Liver (tissue), 8 donors: ENCODE measurements at regions not wholly inside any gene's neighbourhood (a gene's known extent, or its start where the extent isn't known, plus 50 kb on each side); places are given as distances from the start of the nearest gene placed in this dataset.

Experiments used
- DNase-seq: peaks from one replicate; pipeline ENCODE4 v3.0.0-alpha.2; 2017; ENCODE audit warnings: low spot score
- H3K27ac ChIP-seq, 2 donors: one replicate each; pipeline ENCODE4 v1.7.0; 2013; ENCODE audit warnings: inconsistent platforms in 2 of 2, low read length in 2 of 2, control low read depth in 1 of 2, low read depth in 1 of 2, mild to moderate bottlenecking in 1 of 2
- H3K27me3 ChIP-seq, 4 donors: one replicate each; pipeline versions ENCODE4 v1.6.1 to v1.7.0; 2013; ENCODE audit warnings: low read length in 3 of 4, inconsistent platforms in 1 of 4, mild to moderate bottlenecking in 1 of 4, moderate library complexity in 1 of 4; ENCODE audit not compliant: control insufficient read depth in 4 of 4, insufficient read depth in 4 of 4
- H3K36me3 ChIP-seq, 4 donors: one replicate each; pipeline versions ENCODE4 v1.6.1 to v1.7.0; 2013; ENCODE audit warnings: low read length in 3 of 4, mild to moderate bottlenecking in 3 of 4, low read depth in 1 of 4, moderate library complexity in 1 of 4; ENCODE audit not compliant: control insufficient read depth in 4 of 4, insufficient read depth in 3 of 4
- H3K4me1 ChIP-seq, 4 donors: one replicate each; pipeline versions ENCODE4 v1.6.1 to v1.7.0; 2013; ENCODE audit warnings: low read length in 3 of 4, mild to moderate bottlenecking in 3 of 4, moderate library complexity in 1 of 4; ENCODE audit not compliant: control insufficient read depth in 4 of 4, insufficient read depth in 4 of 4
- H3K4me3 ChIP-seq, 3 donors: one replicate each; pipeline versions ENCODE4 v1.6.1 to v1.7.0; 2013; ENCODE audit warnings: low read length in 3 of 3, control low read depth in 1 of 3, low read depth in 1 of 3, mild to moderate bottlenecking in 1 of 3
- H3K9ac ChIP-seq, 2 donors: one replicate each; pipeline ENCODE4 v1.7.0; 2013; ENCODE audit warnings: low read length in 2 of 2, mild to moderate bottlenecking in 2 of 2, moderate library complexity in 2 of 2, control low read depth in 1 of 2, low read depth in 1 of 2
- H3K9me3 ChIP-seq, 4 donors: one replicate each; pipeline versions ENCODE4 v1.6.1 to v1.7.0; 2013; ENCODE audit warnings: low read length in 3 of 4; ENCODE audit not compliant: control insufficient read depth in 4 of 4
- ATF3 ChIP-seq: IDR thresholded peaks from 2 replicates; pipeline ENCODE4 v1.6.1; 2016; ENCODE audit warnings: antibody characterized with exemption
- EGR1 ChIP-seq, 2 donors: IDR thresholded peaks; 2 replicates each; pipeline ENCODE4 v1.6.1; 2016 to 2018; ENCODE audit warnings: antibody characterized with exemption in 2 of 2, low read depth in 2 of 2
- FOXA1 ChIP-seq: IDR thresholded peaks from 2 replicates; pipeline ENCODE4 v1.6.1; 2016; ENCODE audit warnings: antibody characterized with exemption
- FOXA2 ChIP-seq: IDR thresholded peaks from 2 replicates; pipeline ENCODE4 v1.6.1; 2016; ENCODE audit warnings: antibody characterized with exemption
- GABPA ChIP-seq, 2 donors: IDR thresholded peaks in 1 of 2; conservative IDR thresholded peaks in 1 of 2; 2 replicates each; pipeline ENCODE4 v1.6.1; 2016; ENCODE audit warnings: antibody characterized with exemption in 2 of 2, mild to moderate bottlenecking in 1 of 2, moderate library complexity in 1 of 2
- HNF4A ChIP-seq, 2 donors: conservative IDR thresholded peaks; 2 replicates each; pipeline ENCODE4 v1.6.1; 2016; ENCODE audit warnings: antibody characterized with exemption in 2 of 2, mild to moderate bottlenecking in 2 of 2
- HNF4G ChIP-seq: IDR thresholded peaks from 2 replicates; pipeline ENCODE4 v1.6.1; 2016; ENCODE audit warnings: antibody characterized with exemption
- JUND ChIP-seq, 2 donors: IDR thresholded peaks; 2 replicates each; pipeline ENCODE4 v1.6.1; 2016; ENCODE audit warnings: antibody characterized with exemption in 2 of 2
- NR2F2 ChIP-seq: IDR thresholded peaks from 2 replicates; pipeline ENCODE4 v1.6.1; 2016; ENCODE audit warnings: antibody characterized with exemption
- RAD21 ChIP-seq, 2 donors: IDR thresholded peaks; 2 replicates each; pipeline ENCODE4 v1.6.1; 2016; ENCODE audit warnings: antibody characterized with exemption in 2 of 2, mild to moderate bottlenecking in 2 of 2
- RXRA ChIP-seq, 2 donors: IDR thresholded peaks; 2 replicates each; pipeline ENCODE4 v1.6.1; 2017 to 2018; ENCODE audit warnings: antibody characterized with exemption in 2 of 2, mild to moderate bottlenecking in 1 of 2
- SP1 ChIP-seq: IDR thresholded peaks from 2 replicates; pipeline ENCODE4 v1.6.1; 2018; ENCODE audit warnings: antibody characterized with exemption, mild to moderate bottlenecking
- TAF1 ChIP-seq: conservative IDR thresholded peaks from 2 replicates; pipeline ENCODE4 v1.6.1; 2016; ENCODE audit warnings: antibody characterized with exemption, mild to moderate bottlenecking
- YY1 ChIP-seq: IDR thresholded peaks from 2 replicates; pipeline ENCODE4 v1.6.1; 2016; ENCODE audit warnings: antibody characterized with exemption, mild to moderate bottlenecking
- WGBS: extraction: QIAGEN DNeasy Blood & Tissue Kit; methylation state at CpG from one replicate; pipeline ENCODE4 v1.1.7; 2013; 5-methylcytosine and 5-hydroxymethylcytosine counted together
- TF ChIP-seq, protein P1 (sequence below): IDR thresholded peaks from 2 replicates; pipeline ENCODE4 v1.6.1; 2016; ENCODE audit warnings: antibody characterized with exemption
- TF ChIP-seq, protein P2 (sequence below): fragments of 150-350 bp; IDR thresholded peaks from 2 replicates; pipeline ENCODE4 v1.5.1; 2017; ENCODE audit warnings: improper control_type of control experiment, low read depth, low read length; ENCODE audit not compliant: missing input control
- TF ChIP-seq, protein P3 (sequence below): IDR thresholded peaks from 2 replicates; pipeline ENCODE4 v1.6.1; 2016; ENCODE audit warnings: antibody characterized with exemption
- donor health status: healthy.
- donor health status: healthy.
- donor health status: healthy.
- donor health status: healthy.
- donor health status: healthy.

GRCh38 chr5:173522518-173522917 is 93.9 kb downstream of the BOD1 start:
- WGBS = 77% methylated on average over 1 of the region's 1 CpG
- TF ChIP-seq JUND (IDR thresholded peaks at IDR 0.05) (no peak), ATF3 (no peak), YY1 (no peak), TAF1 (no peak), FOXA1 (no peak), RAD21 (IDR thresholded peaks at IDR 0.05) (no peak), HNF4G (no peak), SP1 (no peak), HNF4A (conservative IDR thresholded peaks at IDR 0.05) (no peak), NR2F2 (no peak), EGR1 (IDR thresholded peaks at IDR 0.05; ENCODE audit: low read depth in 2 of 2) (no peak), FOXA2 (no peak)
- TF ChIP-seq, protein P1, sequence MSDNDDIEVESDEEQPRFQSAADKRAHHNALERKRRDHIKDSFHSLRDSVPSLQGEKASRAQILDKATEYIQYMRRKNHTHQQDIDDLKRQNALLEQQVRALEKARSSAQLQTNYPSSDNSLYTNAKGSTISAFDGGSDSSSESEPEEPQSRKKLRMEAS = no peak
- TF ChIP-seq, protein P2, sequence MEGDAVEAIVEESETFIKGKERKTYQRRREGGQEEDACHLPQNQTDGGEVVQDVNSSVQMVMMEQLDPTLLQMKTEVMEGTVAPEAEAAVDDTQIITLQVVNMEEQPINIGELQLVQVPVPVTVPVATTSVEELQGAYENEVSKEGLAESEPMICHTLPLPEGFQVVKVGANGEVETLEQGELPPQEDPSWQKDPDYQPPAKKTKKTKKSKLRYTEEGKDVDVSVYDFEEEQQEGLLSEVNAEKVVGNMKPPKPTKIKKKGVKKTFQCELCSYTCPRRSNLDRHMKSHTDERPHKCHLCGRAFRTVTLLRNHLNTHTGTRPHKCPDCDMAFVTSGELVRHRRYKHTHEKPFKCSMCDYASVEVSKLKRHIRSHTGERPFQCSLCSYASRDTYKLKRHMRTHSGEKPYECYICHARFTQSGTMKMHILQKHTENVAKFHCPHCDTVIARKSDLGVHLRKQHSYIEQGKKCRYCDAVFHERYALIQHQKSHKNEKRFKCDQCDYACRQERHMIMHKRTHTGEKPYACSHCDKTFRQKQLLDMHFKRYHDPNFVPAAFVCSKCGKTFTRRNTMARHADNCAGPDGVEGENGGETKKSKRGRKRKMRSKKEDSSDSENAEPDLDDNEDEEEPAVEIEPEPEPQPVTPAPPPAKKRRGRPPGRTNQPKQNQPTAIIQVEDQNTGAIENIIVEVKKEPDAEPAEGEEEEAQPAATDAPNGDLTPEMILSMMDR = no peak
- TF ChIP-seq, protein P3, sequence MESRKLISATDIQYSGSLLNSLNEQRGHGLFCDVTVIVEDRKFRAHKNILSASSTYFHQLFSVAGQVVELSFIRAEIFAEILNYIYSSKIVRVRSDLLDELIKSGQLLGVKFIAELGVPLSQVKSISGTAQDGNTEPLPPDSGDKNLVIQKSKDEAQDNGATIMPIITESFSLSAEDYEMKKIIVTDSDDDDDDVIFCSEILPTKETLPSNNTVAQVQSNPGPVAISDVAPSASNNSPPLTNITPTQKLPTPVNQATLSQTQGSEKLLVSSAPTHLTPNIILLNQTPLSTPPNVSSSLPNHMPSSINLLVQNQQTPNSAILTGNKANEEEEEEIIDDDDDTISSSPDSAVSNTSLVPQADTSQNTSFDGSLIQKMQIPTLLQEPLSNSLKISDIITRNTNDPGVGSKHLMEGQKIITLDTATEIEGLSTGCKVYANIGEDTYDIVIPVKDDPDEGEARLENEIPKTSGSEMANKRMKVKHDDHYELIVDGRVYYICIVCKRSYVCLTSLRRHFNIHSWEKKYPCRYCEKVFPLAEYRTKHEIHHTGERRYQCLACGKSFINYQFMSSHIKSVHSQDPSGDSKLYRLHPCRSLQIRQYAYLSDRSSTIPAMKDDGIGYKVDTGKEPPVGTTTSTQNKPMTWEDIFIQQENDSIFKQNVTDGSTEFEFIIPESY = no peak

DNA sequence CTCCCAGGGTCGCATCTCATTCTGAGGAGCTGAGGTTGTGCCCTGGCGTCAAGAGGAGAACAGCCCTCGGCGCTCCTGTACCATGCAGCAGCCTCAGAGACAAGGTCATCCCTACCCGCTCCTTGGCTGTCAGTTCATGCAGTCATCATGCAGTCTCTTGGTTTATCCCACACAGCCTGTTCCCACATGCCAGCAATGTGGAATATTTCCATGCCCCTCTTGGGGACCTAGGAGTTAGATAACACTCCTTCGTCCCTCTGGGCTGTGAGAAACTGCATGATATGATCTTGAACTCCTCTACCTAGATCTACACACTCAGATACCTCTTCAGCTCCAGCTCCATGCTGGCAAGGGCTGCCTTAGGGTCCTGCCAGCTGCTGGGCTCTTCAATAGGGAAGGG is 97.6 kb downstream of the BOD1 start:
- Histone ChIP-seq H3K4me3 (no peak overlapping the region), H3K36me3 (no peaks in the 10 kb centered on the region), H3K27ac (no peak overlapping the region), H3K9me3 (peaks cover 0 to 12% (median 2%) of the 10 kb centered on the region in 4 donors), H3K27me3 (peaks cover 0 to 5% (median 4%) of the 10 kb centered on the region in 4 donors), H3K4me1 (no peaks in the 10 kb centered on the region), H3K9ac (no peak overlapping the region)
- WGBS = 82% methylated on average over 6 of the region's 6 CpGs
- no peak for TF ChIP-seq YY1
- TF ChIP-seq EGR1 (IDR thresholded peaks at IDR 0.05; ENCODE audit: low read depth in 2 of 2) = no peak
- no peak for TF ChIP-seq RXRA (IDR thresholded peaks at IDR 0.05)
- TF ChIP-seq GABPA (IDR thresholded peaks at IDR 0.05 in 1 of 2, conservative IDR thresholded peaks at IDR 0.05 in 1 of 2) = no peak
- TF ChIP-seq FOXA1 = no peak
- TF ChIP-seq HNF4A (conservative IDR thresholded peaks at IDR 0.05) = no peak
- no peak for TF ChIP-seq NR2F2
- no peak for DNase-seq

More at GRCh38 chr5:173522518-173522917, 93.9 kb downstream of the BOD1 start:
- Histone ChIP-seq H3K9ac (no peak overlapping the region), H3K4me1 (no peaks in the 10 kb centered on the region), H3K4me3 (no peak overlapping the region), H3K27me3 (peaks cover 0 to 9% (median 2%) of the 10 kb centered on the region in 4 donors), H3K9me3 (peaks cover 0 to 12% (median 2%) of the 10 kb centered on the region in 4 donors), H3K36me3 (no peaks in the 10 kb centered on the region), H3K27ac (no peak overlapping the region)
- DNase-seq = no peak
